ENCODE measurements at regions not wholly inside any gene's neighbourhood (a gene's known extent, or its start where the extent isn't known, plus 50 kb on each side); places are given as distances from the start of the nearest gene placed in this dataset.

- no peak for DNase-seq (ENCODE audit: low read depth in 2 of 2)
These were observed 69.8 kb upstream of the TCF4 start for GRCh38 chr18:55657572-55658331.

- DNase-seq (ENCODE audit: low read depth in 2 of 2): no peak
These were observed 67.0 kb upstream of the TCF4 start for GRCh38 chr18:55654986-55655385.

DNA sequence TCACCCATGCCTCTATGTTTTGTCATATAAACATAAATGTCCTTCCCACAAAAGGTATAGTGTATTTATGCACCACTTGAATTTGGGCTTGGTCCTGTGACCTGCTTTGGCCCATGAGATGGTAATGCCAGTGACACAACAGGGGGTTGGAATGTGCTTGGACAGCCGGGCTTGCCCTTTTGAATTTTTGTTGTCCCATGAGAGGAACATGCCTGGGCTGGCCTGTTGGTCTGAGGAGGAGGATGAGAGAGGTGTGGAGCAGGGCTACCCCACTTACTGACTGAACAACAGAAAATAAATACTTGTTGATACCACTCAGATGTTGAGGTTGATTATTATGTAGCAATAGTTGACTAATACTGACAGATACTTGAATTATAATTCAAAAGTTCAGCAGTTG, 63.2 kb upstream of the TCF4 start:
- no peak for DNase-seq (ENCODE audit: low read depth in 2 of 2)

- DNase-seq (ENCODE audit: low read depth in 2 of 2): no peak
These were observed 62.4 kb upstream of the TCF4 start for GRCh38 chr18:55650363-55650870.

GRCh38 chr18:55647331-55647730, 59.3 kb upstream of the TCF4 start:
- no peak for DNase-seq (ENCODE audit: low read depth in 2 of 2)

DNA sequence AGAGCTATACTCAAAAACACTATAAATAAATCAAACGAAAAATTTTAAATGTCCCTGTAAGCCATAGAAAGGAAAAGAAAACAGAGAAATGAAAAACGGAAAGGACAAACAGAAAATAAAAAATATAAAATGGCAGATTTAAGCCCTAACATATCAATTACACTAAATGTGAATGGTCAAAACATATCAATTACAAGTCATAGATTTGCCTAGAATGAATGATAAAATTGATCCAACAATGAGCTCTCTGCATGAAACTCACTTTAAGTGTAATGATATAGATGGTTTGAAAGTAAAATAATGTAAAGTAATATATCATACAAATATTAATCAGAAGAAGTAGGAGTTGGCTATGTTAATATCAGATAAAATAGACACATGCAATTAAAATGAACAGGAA, 54.2 kb upstream of the TCF4 start:
- DNase-seq (ENCODE audit: low read depth in 2 of 2): no peak

- DNase-seq (ENCODE audit: low read depth in 2 of 2): no peak
These were observed 53.5 kb upstream of the TCF4 start for GRCh38 chr18:55641486-55641885.

Measured in stimulated activated CD4-positive, alpha-beta T cell treated with anti-CD3 and anti-CD28 coated beads, Interleukin-4, amount 100 ng/mL, for 48 hours (primary cell).